HG02798 (cell line): ENCODE measurements at regions not wholly inside any gene's neighbourhood (a gene's known extent, or its start where the extent isn't known, plus 50 kb on each side); places are given as distances from the start of the nearest gene placed in this dataset.

ENCODE experiments used
- ATAC-seq: cut with Tn5 transposase; IDR thresholded peaks from one replicate; pipeline ENCODE4 v1.9.1; 2021; ENCODE audit warnings: mild to moderate bottlenecking; ENCODE audit not compliant: unreplicated experiment, poor library complexity

- no peak for ATAC-seq
Observed at GRCh38 chr10:33126742-33127141, 168.7 kb upstream of the ITGB1 start.

DNA sequence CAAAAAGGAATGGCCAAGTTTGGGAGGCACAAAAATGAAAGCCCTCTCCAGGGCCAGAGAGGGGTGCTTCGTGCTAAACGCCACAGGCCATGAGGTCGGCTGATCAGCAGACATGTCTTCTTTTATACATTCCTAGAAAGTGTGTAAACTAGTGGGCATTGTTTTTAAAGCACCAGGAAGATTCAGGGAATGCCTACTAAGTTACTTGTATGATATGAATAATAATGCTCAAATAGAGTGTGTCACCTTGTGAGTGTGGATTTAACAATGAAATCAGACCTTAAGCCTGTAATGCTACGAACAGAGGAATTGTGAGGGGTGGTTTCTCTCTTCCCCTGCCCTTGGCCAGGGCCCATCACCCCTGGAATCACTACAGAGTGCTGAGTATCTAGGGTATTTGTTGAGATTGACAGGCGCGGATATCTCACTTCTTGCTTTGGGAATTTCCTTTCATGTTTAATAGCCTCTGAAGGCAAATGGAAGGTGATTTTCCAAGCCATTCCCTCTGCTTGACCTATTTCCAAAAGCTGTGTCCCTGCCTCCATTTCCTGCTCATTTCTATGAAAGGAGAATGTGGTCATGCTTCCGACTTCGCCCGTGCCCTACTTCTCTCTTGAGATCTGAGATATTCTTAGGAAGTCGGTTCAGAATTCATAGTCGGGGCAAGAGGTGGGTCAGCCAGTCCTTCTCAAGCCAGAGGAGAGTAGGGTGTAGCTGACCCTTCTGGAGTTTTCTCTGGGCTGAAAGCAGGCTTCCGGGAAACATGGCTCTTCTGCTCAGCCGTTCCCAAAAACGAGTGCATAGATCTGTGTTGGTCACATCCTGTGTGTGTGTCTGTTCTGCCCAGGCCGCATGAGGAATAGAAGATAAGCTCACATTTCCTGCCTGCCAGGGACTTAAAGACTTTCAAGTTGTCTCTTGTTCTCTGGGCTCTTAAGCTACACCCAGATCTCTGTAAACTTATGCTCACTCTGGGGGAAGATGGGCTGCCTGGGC lies 167.8 kb upstream of the ITGB1 start:
- no peak for ATAC-seq

- ATAC-seq: no peak
Observed at GRCh38 chr10:33125111-33125510, 167.1 kb upstream of the ITGB1 start.

DNA sequence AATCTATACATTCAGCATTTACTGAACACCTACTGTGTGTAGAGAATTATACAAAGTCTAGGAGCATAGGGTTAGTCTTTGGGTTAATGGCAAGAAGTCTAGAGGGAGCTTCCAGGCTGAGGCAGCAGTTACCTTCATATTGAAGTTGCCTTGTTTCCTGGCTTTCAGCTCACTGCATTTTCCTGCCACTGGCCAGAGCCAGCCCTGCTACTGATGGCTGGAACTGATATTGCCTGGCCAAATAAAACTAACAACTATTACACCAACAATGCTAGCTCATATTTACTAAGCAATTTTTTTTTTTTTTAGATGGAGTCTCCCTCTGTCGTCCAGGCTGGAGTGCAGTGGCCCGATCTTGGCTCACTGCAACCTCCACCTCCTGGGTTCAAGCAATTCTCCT lies 165.7 kb upstream of the ITGB1 start:
- ATAC-seq: no peak

GRCh38 chr10:33122014-33122809 lies 164.2 kb upstream of the ITGB1 start:
- ATAC-seq: no peak

GRCh38 chr10:33120700-33121099 lies 162.7 kb upstream of the ITGB1 start:
- no peak for ATAC-seq

DNA sequence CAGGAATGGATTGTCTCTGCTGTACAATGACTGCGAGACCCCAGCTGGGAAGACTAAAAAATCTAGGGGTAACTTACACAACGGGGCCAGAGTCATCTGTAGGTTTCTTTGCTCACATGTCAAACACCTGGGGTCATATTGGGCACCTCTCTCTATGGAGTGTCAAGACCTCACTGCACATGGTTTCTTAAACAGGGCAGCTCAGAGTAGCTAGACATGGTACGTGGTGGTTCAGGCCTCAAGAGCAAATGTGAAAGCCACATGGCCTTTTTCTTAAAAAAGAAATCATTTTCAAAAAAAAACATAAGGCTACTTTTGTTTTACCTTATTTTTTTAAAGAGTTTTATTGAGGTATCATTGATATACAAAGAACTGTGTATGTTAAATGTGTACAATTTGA lies 162.2 kb upstream of the ITGB1 start:
- no peak for ATAC-seq

DNA sequence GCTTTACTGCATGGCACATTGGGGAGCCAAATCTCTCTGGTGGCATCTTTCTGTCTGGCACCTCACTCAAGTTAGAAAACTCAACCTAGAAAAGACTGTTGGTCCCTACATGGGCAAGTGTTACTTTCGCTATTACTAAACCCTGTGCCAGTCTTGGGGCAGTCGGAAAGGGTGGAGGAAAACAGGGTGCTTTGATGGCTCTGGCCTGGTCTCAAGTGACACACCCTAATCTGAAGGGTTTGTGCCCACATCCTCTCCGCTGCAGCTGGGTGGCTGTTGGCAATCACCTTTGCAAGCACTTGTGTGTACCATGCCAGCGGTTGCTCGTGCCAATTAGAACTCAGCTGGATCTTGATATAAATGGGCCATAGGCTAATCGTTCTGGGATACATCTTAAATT lies 159.8 kb upstream of the ITGB1 start:
- ATAC-seq: no peak

- no peak for ATAC-seq
Observed at GRCh38 chr10:33117230-33117629, 159.2 kb upstream of the ITGB1 start.

- no peak for ATAC-seq
Observed at GRCh38 chr10:33115738-33116719, 158.0 kb upstream of the ITGB1 start.

GRCh38 chr10:33114451-33114952 lies 156.5 kb upstream of the ITGB1 start:
- ATAC-seq: no peak

DNA sequence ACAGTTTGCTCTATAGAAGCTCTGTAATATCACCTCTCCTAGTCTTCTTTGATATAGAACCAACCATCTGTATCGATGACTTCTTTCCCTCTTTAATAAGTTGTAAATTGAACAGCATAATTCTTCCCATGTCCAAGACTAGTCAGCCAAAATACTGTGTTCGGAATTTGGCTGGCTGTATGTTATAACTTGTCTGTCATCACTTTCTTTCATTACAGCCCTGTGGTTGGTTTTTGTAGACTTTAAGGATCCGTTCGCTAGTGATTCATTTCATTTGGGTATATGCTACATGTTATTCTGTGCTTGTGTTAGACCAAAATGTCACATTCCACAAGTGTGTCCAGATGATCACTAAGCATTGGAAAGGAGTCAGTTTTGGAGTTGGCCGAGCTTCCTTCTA lies 155.4 kb upstream of the ITGB1 start:
- ATAC-seq: no peak

DNA sequence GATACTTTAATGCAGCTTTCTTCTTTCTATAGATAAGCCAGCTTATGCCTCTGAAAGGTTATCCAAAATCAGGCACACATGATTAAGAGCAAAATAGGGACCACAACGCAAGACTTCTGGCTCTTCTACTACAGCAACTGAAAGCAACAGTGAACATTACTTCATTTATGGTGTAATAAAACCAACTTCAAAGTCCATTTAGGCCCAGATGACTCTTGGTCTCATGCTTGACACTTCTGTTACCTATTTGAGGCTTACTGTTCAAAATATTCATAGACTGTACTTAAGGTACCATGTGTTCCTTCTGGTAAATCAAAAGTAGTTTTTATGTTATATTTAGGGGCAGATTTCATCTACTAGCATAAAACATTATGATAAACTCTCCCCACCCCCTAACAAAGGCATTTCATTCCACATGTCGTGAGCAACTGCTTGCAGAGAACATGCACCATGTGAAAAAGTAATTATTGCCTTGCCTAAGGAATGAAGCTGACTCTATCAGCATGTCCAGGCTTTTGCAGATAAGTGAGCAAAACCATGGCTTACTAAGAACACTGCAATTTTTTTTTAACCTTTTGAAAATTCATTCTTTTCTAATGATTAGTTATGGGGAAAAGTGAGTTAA lies 154.9 kb upstream of the ITGB1 start:
- no peak for ATAC-seq

DNA sequence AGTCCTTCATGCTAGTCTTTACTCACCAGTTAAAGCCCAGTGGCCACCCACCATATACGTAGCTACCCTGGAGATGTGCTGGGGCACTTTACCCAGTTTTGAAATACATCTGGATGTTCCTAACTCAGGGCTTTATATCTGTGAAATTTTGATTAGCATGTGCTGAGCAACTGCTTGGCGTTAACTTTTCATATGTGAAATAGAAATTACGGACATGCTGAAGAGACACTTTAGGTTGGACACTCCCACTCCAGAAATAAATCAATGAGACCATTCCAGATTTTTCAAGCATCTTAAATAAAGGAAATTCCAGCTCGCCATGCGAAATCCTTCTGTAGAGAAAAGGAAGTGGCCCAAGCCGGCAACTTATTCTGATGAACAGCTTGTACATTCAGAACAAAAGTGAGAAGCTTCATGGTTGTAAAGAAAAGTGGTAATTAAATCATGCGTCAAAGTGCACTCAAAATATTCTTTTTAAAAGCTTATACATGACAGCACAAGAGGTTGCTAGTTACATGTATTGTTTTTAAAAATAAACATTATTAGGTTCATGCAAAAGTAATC lies 153.5 kb upstream of the ITGB1 start:
- no peak for ATAC-seq

GRCh38 chr10:33109788-33110469 lies 151.9 kb upstream of the ITGB1 start:
- no peak for ATAC-seq

DNA sequence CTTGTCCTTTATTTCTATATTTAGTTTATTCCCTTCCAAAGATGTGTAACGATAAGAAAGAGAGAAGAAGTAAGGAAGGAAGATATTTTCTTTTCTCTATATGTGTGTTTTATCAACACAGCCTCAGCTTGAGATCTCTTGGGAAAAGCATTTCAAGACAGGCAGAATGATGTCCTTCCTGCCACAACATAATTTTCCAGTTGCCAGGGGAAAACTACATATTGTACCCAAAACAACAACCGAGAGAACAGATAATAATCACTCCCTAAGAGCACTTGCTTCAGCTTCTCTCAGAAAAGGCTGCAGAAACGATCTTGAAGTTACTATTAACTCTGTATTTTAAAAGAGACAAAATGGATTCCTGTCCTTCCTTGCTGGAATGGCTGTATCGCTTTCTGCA lies 151.4 kb upstream of the ITGB1 start:
- no peak for ATAC-seq

DNA sequence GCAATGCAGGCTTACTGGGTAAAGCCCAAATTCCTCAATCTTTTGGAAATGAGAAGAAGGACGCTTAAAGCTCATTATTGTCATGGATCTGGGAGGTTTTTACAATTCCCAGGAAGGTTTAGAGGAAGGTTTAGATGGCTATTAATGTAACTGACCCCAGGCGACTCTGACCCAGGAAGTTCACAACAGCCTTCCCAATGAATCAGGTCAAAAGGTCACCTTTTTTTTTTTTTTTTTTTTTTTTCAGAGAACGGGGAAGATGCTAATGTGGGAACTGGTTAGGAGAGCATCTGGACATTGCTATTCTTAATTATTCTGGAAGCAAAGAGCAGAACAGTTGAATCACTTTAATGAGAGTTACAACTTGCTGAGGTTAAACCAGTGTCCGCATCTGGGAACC lies 149.9 kb upstream of the ITGB1 start:
- no peak for ATAC-seq

GRCh38 chr10:33106767-33107166 lies 148.7 kb upstream of the ITGB1 start:
- no peak for ATAC-seq
